ENCODE measurements at regions not wholly inside any gene's neighbourhood (a gene's known extent, or its start where the extent isn't known, plus 50 kb on each side); places are given as distances from the start of the nearest gene placed in this dataset.

- TF ChIP-seq FOXP2 (optimal IDR thresholded peaks at IDR 0.05; ENCODE audit: control extremely low read depth, extremely low read length, insufficient read depth) (no peak), EZH2 (IDR thresholded peaks at IDR 0.05) (no peak), POLR2AphosphoS5 (IDR thresholded peaks at IDR 0.05; ENCODE audit: borderline replicate concordance, low read depth, low read length) (no peak)
- H3K4me3 ChIP-seq: no peak overlapping the region
- no peak overlapping the region for H3K9ac ChIP-seq (ENCODE audit: insufficient read length)
- no peak overlapping the region for H3K27ac ChIP-seq
- no peaks in the 10 kb centered on the region for H3K36me3 ChIP-seq (ENCODE audit: insufficient read depth, low read length)
- DNase-seq (ENCODE audit: low read depth, low spot score): no peak
- no peaks in the 10 kb centered on the region for H3K9me3 ChIP-seq (ENCODE audit: low read depth, low read length)
Measured at GRCh38 chr16:5598793-5599192, 501.2 kb upstream of the EEF2KMT start.

GRCh38 chr16:5595849-5596248 lies 498.3 kb upstream of the EEF2KMT start:
- TF ChIP-seq POLR2AphosphoS5 (IDR thresholded peaks at IDR 0.05; ENCODE audit: borderline replicate concordance, low read depth, low read length) (no peak), EZH2 (IDR thresholded peaks at IDR 0.05) (no peak), FOXP2 (optimal IDR thresholded peaks at IDR 0.05; ENCODE audit: control extremely low read depth, extremely low read length, insufficient read depth) (no peak)
- no peak overlapping the region for H3K27ac ChIP-seq
- H3K9ac ChIP-seq (ENCODE audit: insufficient read length): no peak overlapping the region
- H3K36me3 ChIP-seq (ENCODE audit: insufficient read depth, low read length): no peaks in the 10 kb centered on the region
- no peak for DNase-seq (ENCODE audit: low read depth, low spot score)
- H3K4me3 ChIP-seq: no peak overlapping the region
- no peaks in the 10 kb centered on the region for H3K9me3 ChIP-seq (ENCODE audit: low read depth, low read length)

GRCh38 chr16:5590416-5590815 lies 492.8 kb upstream of the EEF2KMT start:
- no peak overlapping the region for H3K4me3 ChIP-seq
- H3K27ac ChIP-seq: no peak overlapping the region
- no peaks in the 10 kb centered on the region for H3K36me3 ChIP-seq (ENCODE audit: insufficient read depth, low read length)
- no peaks in the 10 kb centered on the region for H3K9me3 ChIP-seq (ENCODE audit: low read depth, low read length)
- DNase-seq (ENCODE audit: low read depth, low spot score): no peak
- TF ChIP-seq FOXP2 (optimal IDR thresholded peaks at IDR 0.05; ENCODE audit: control extremely low read depth, extremely low read length, insufficient read depth) (no peak), POLR2AphosphoS5 (IDR thresholded peaks at IDR 0.05; ENCODE audit: borderline replicate concordance, low read depth, low read length) (no peak), EZH2 (IDR thresholded peaks at IDR 0.05) (no peak)
- no peak overlapping the region for H3K9ac ChIP-seq (ENCODE audit: insufficient read length)

GRCh38 chr16:5589812-5590373 lies 492.3 kb upstream of the EEF2KMT start:
- no peak overlapping the region for H3K27ac ChIP-seq
- H3K36me3 ChIP-seq (ENCODE audit: insufficient read depth, low read length): no peaks in the 10 kb centered on the region
- no peak overlapping the region for H3K9ac ChIP-seq (ENCODE audit: insufficient read length)
- no peak for DNase-seq (ENCODE audit: low read depth, low spot score)
- no peak overlapping the region for H3K4me3 ChIP-seq
- TF ChIP-seq FOXP2 (optimal IDR thresholded peaks at IDR 0.05; ENCODE audit: control extremely low read depth, extremely low read length, insufficient read depth): no peak
- no peak for TF ChIP-seq POLR2AphosphoS5 (IDR thresholded peaks at IDR 0.05; ENCODE audit: borderline replicate concordance, low read depth, low read length)
- TF ChIP-seq EZH2 (IDR thresholded peaks at IDR 0.05): no peak
- H3K9me3 ChIP-seq (ENCODE audit: low read depth, low read length): no peaks in the 10 kb centered on the region

GRCh38 chr16:5584109-5584508 lies 486.5 kb upstream of the EEF2KMT start:
- no peak for DNase-seq (ENCODE audit: low read depth, low spot score)
- Histone ChIP-seq H3K36me3 (ENCODE audit: insufficient read depth, low read length) (no peaks in the 10 kb centered on the region), H3K27ac (no peak overlapping the region), H3K4me3 (no peak overlapping the region), H3K9me3 (ENCODE audit: low read depth, low read length) (no peaks in the 10 kb centered on the region), H3K9ac (ENCODE audit: insufficient read length) (no peak overlapping the region)
- TF ChIP-seq EZH2 (IDR thresholded peaks at IDR 0.05): no peak
- no peak for TF ChIP-seq FOXP2 (optimal IDR thresholded peaks at IDR 0.05; ENCODE audit: control extremely low read depth, extremely low read length, insufficient read depth)
- no peak for TF ChIP-seq POLR2AphosphoS5 (IDR thresholded peaks at IDR 0.05; ENCODE audit: borderline replicate concordance, low read depth, low read length)

- H3K27ac ChIP-seq: no peak overlapping the region
Measured at GRCh38 chr16:5582529-5582928, 484.9 kb upstream of the EEF2KMT start.

GRCh38 chr16:5581908-5582307 lies 484.3 kb upstream of the EEF2KMT start:
- no peak overlapping the region for H3K9ac ChIP-seq (ENCODE audit: insufficient read length)
- H3K9me3 ChIP-seq (ENCODE audit: low read depth, low read length): no peaks in the 10 kb centered on the region
- no peak for DNase-seq (ENCODE audit: low read depth, low spot score)
- no peak overlapping the region for H3K4me3 ChIP-seq
- H3K27ac ChIP-seq: no peak overlapping the region
- no peaks in the 10 kb centered on the region for H3K36me3 ChIP-seq (ENCODE audit: insufficient read depth, low read length)
- no peak for TF ChIP-seq EZH2 (IDR thresholded peaks at IDR 0.05)
- no peak for TF ChIP-seq FOXP2 (optimal IDR thresholded peaks at IDR 0.05; ENCODE audit: control extremely low read depth, extremely low read length, insufficient read depth)
- TF ChIP-seq POLR2AphosphoS5 (IDR thresholded peaks at IDR 0.05; ENCODE audit: borderline replicate concordance, low read depth, low read length): no peak

More at GRCh38 chr16:5582529-5582928, 484.9 kb upstream of the EEF2KMT start:
- Histone ChIP-seq H3K9me3 (ENCODE audit: low read depth, low read length) (no peaks in the 10 kb centered on the region), H3K9ac (ENCODE audit: insufficient read length) (no peak overlapping the region), H3K4me3 (no peak overlapping the region), H3K36me3 (ENCODE audit: insufficient read depth, low read length) (no peaks in the 10 kb centered on the region)
- no peak for DNase-seq (ENCODE audit: low read depth, low spot score)
- TF ChIP-seq EZH2 (IDR thresholded peaks at IDR 0.05) (no peak), POLR2AphosphoS5 (IDR thresholded peaks at IDR 0.05; ENCODE audit: borderline replicate concordance, low read depth, low read length) (no peak), FOXP2 (optimal IDR thresholded peaks at IDR 0.05; ENCODE audit: control extremely low read depth, extremely low read length, insufficient read depth) (no peak)

GRCh38 chr16:5581428-5581827 lies 483.8 kb upstream of the EEF2KMT start:
- H3K4me3 ChIP-seq: no peak overlapping the region
- H3K27ac ChIP-seq: no peak overlapping the region
- no peaks in the 10 kb centered on the region for H3K9me3 ChIP-seq (ENCODE audit: low read depth, low read length)
- no peaks in the 10 kb centered on the region for H3K36me3 ChIP-seq (ENCODE audit: insufficient read depth, low read length)
- no peak for TF ChIP-seq FOXP2 (optimal IDR thresholded peaks at IDR 0.05; ENCODE audit: control extremely low read depth, extremely low read length, insufficient read depth)
- no peak for TF ChIP-seq POLR2AphosphoS5 (IDR thresholded peaks at IDR 0.05; ENCODE audit: borderline replicate concordance, low read depth, low read length)
- no peak for TF ChIP-seq EZH2 (IDR thresholded peaks at IDR 0.05)
- no peak for DNase-seq (ENCODE audit: low read depth, low spot score)
- H3K9ac ChIP-seq (ENCODE audit: insufficient read length): no peak overlapping the region

GRCh38 chr16:5580772-5581171 lies 483.2 kb upstream of the EEF2KMT start:
- H3K9ac ChIP-seq (ENCODE audit: insufficient read length): no peak overlapping the region
- TF ChIP-seq FOXP2 (optimal IDR thresholded peaks at IDR 0.05; ENCODE audit: control extremely low read depth, extremely low read length, insufficient read depth): no peak
- TF ChIP-seq EZH2 (IDR thresholded peaks at IDR 0.05): no peak
- no peak for TF ChIP-seq POLR2AphosphoS5 (IDR thresholded peaks at IDR 0.05; ENCODE audit: borderline replicate concordance, low read depth, low read length)
- H3K27ac ChIP-seq: no peak overlapping the region
- no peaks in the 10 kb centered on the region for H3K9me3 ChIP-seq (ENCODE audit: low read depth, low read length)
- H3K4me3 ChIP-seq: no peak overlapping the region
- no peaks in the 10 kb centered on the region for H3K36me3 ChIP-seq (ENCODE audit: insufficient read depth, low read length)
- no peak for DNase-seq (ENCODE audit: low read depth, low spot score)

Measured in SK-N-MC (cell line).